Retinal pigment epithelial cell (primary cell): ENCODE measurements at regions not wholly inside any gene's neighbourhood (a gene's known extent, or its start where the extent isn't known, plus 50 kb on each side); places are given as distances from the start of the nearest gene placed in this dataset.

Experiments
- DNase-seq: peaks from one replicate; pipeline ENCODE4 v3.0.0-alpha.2; 2010; ENCODE audit warnings: low read depth
- H3K4me3 ChIP-seq: 2 replicates; pipeline ENCODE4 v1.5.1; 2011; ENCODE audit warnings: mild to moderate bottlenecking, low read length, control low read depth, moderate library complexity
- CTCF ChIP-seq: conservative IDR thresholded peaks from 2 replicates; pipeline ENCODE4 v1.5.1; 2011; ENCODE audit warnings: low read depth, low read length, control low read depth, inconsistent platforms

- H3K4me3 ChIP-seq, result no peak overlapping the region
- no peak for TF ChIP-seq CTCF
- no peak for DNase-seq
Observed at GRCh38 chr18:64283059-64283458, 134.2 kb upstream of the LINC00305 start.

GRCh38 chr18:64278026-64278425, 129.1 kb upstream of the LINC00305 start:
- no peak for DNase-seq
- TF ChIP-seq CTCF, result no peak
- H3K4me3 ChIP-seq, result no peak overlapping the region

GRCh38 chr18:64276311-64277090, 127.6 kb upstream of the LINC00305 start:
- TF ChIP-seq CTCF, result no peak
- no peak overlapping the region for H3K4me3 ChIP-seq
- no peak for DNase-seq

- DNase-seq, result no peak
- TF ChIP-seq CTCF, result no peak
Observed at GRCh38 chr18:64275593-64276300, 126.9 kb upstream of the LINC00305 start.

GRCh38 chr18:64273724-64274123, 124.8 kb upstream of the LINC00305 start:
- no peak for TF ChIP-seq CTCF
- H3K4me3 ChIP-seq, result no peak overlapping the region
- DNase-seq, result no peak

More at GRCh38 chr18:64275593-64276300, 126.9 kb upstream of the LINC00305 start:
- H3K4me3 ChIP-seq, result no peak overlapping the region

GRCh38 chr18:64271975-64272659, 123.2 kb upstream of the LINC00305 start:
- no peak for TF ChIP-seq CTCF
- H3K4me3 ChIP-seq, result no peak overlapping the region
- no peak for DNase-seq
